Caki2 (cell line): ENCODE measurements at regions not wholly inside any gene's neighbourhood (a gene's known extent, or its start where the extent isn't known, plus 50 kb on each side); places are given as distances from the start of the nearest gene placed in this dataset.
"Not testable (repeated sequence)": the region's sequence is repeated elsewhere in the genome, so short reads cannot be mapped to it uniquely, and the experiment has no call there.

Experiments used
- DNase-seq: peaks from one replicate; pipeline ENCODE4 v3.0.0-alpha.2; 2015; ENCODE audit warnings: low read depth
- in situ Hi-C: cut with HindIII; loops from 2 replicates; pipeline ENCODE4 v1.10.0; 2016; ENCODE audit warnings: low sequenced_read_pairs, low pct_unique_long_range_greater_than_20kb, mixed read lengths

GRCh38 chr5:30500513-30500912 is 693.0 kb upstream of the CDH6 start:
- no peak for DNase-seq
- in situ Hi-C loops = no loop called here

- in situ Hi-C loops = no loop called here
- DNase-seq = no peak
Measured at GRCh38 chr5:30499402-30499801, 694.1 kb upstream of the CDH6 start.

GRCh38 chr5:30498972-30499371 is 694.5 kb upstream of the CDH6 start:
- in situ Hi-C loops = no loop called here
- no peak for DNase-seq

- DNase-seq, in situ Hi-C loops: not testable (repeated sequence)
Measured at GRCh38 chr5:30498509-30498908, 695.0 kb upstream of the CDH6 start.

- DNase-seq, in situ Hi-C loops: not testable (repeated sequence)
Measured at GRCh38 chr5:30494113-30494512, 699.4 kb upstream of the CDH6 start.

GRCh38 chr5:30479104-30479503 is 714.4 kb upstream of the CDH6 start:
- in situ Hi-C loops = no loop called here
- DNase-seq = no peak

GRCh38 chr5:30475429-30475828 is 718.1 kb upstream of the CDH6 start:
- in situ Hi-C loops = no loop called here
- no peak for DNase-seq

GRCh38 chr5:30469691-30470090 is 723.8 kb upstream of the CDH6 start:
- in situ Hi-C loops = no loop called here
- no peak for DNase-seq

GRCh38 chr5:30458681-30459080 is 734.8 kb upstream of the CDH6 start:
- in situ Hi-C loops = no loop called here
- no peak for DNase-seq

- DNase-seq, in situ Hi-C loops: not testable (repeated sequence)
Measured at GRCh38 chr5:30455484-30455883, 738.0 kb upstream of the CDH6 start.

GRCh38 chr5:30453168-30453567 is 740.3 kb upstream of the CDH6 start:
- in situ Hi-C loops = no loop called here
- no peak for DNase-seq

GRCh38 chr5:30450153-30450552 is 743.3 kb upstream of the CDH6 start:
- in situ Hi-C loops = no loop called here
- DNase-seq = no peak

- DNase-seq = no peak
- in situ Hi-C loops = no loop called here
Measured at GRCh38 chr5:30447431-30447830, 746.1 kb upstream of the CDH6 start.

GRCh38 chr5:30446456-30446855 is 747.0 kb upstream of the CDH6 start:
- no peak for DNase-seq
- in situ Hi-C loops = no loop called here

- in situ Hi-C loops = no loop called here
- no peak for DNase-seq
Measured at GRCh38 chr5:30438785-30439184, 754.7 kb upstream of the CDH6 start.

GRCh38 chr5:30436691-30437090 is 756.8 kb upstream of the CDH6 start:
- in situ Hi-C loops = no loop called here
- DNase-seq = no peak

- in situ Hi-C loops, DNase-seq: not testable (repeated sequence)
Measured at GRCh38 chr5:30428866-30429407, 764.5 kb upstream of the CDH6 start.

GRCh38 chr5:30414078-30414477 is 779.4 kb upstream of the CDH6 start:
- in situ Hi-C loops = no loop called here
- DNase-seq = no peak

GRCh38 chr5:30413540-30413939 is 779.9 kb upstream of the CDH6 start:
- in situ Hi-C loops = no loop called here
- peak; percentile 9 for DNase-seq

GRCh38 chr5:30405821-30406220 is 787.7 kb upstream of the CDH6 start:
- in situ Hi-C loops = no loop called here
- DNase-seq = no peak
